Mesendoderm (in vitro differentiated cells): ENCODE measurements at regions not wholly inside any gene's neighbourhood (a gene's known extent, or its start where the extent isn't known, plus 50 kb on each side); places are given as distances from the start of the nearest gene placed in this dataset.

ENCODE experiments used
- DNase-seq: peaks from one replicate; pipeline ENCODE4 v3.0.0; 2013
- H2AK5ac ChIP-seq: 2 replicates; pipeline ENCODE4 v1.6.1; 2013; ENCODE audit warnings: low read length, inconsistent platforms
- H2BK120ac ChIP-seq: 2 replicates; pipeline ENCODE4 v1.6.1; 2013; ENCODE audit warnings: low read depth, mild to moderate bottlenecking, low read length, moderate library complexity, mixed read lengths
- H2BK15ac ChIP-seq: replicated peaks from 2 replicates; pipeline ENCODE4 v1.6.1; 2013; ENCODE audit warnings: low read depth, mild to moderate bottlenecking, moderate library complexity
- H2BK5ac ChIP-seq: 2 replicates; pipeline ENCODE4 v1.6.1; 2013; ENCODE audit warnings: low read length, inconsistent platforms
- H3K18ac ChIP-seq: 2 replicates; pipeline ENCODE4 v1.6.1; 2013; ENCODE audit warnings: mild to moderate bottlenecking, low read length, mixed read lengths
- H3K23ac ChIP-seq: one replicate; pipeline ENCODE4 v1.6.1; 2013; ENCODE audit warnings: low read length
- H3K27ac ChIP-seq: 2 replicates; pipeline ENCODE4 v1.5.1; 2013; ENCODE audit warnings: low read depth, mild to moderate bottlenecking, inconsistent platforms, low read length, moderate library complexity
- H3K27me3 ChIP-seq: 2 replicates; pipeline ENCODE4 v1.6.1; 2013; ENCODE audit warnings: low read length, control low read depth, mild to moderate bottlenecking, inconsistent platforms; ENCODE audit not compliant: insufficient read depth, poor library complexity
- H3K36me3 ChIP-seq: 2 replicates; pipeline ENCODE4 v1.6.1; 2013; ENCODE audit warnings: low read length, inconsistent platforms; ENCODE audit not compliant: control insufficient read depth, insufficient read depth
- H3K4ac ChIP-seq: one replicate; pipeline ENCODE4 v1.6.1; 2013; ENCODE audit warnings: low read depth, mild to moderate bottlenecking, low read length, moderate library complexity
- H3K4me1 ChIP-seq: 2 replicates; pipeline ENCODE4 v1.6.1; 2013; ENCODE audit warnings: low read depth, low read length, inconsistent platforms; ENCODE audit not compliant: control insufficient read depth
- H3K4me2 ChIP-seq: 2 replicates; pipeline ENCODE4 v1.6.1; 2013; ENCODE audit warnings: low read length
- H3K4me3 ChIP-seq: 2 replicates; pipeline ENCODE4 v1.5.1; 2013; ENCODE audit warnings: mild to moderate bottlenecking, low read length
- H3K56ac ChIP-seq: one replicate; pipeline ENCODE4 v1.6.1; 2013; ENCODE audit warnings: low read length
- H3K79me1 ChIP-seq: 2 replicates; pipeline ENCODE4 v1.6.1; 2013; ENCODE audit warnings: low read length, inconsistent platforms
- H3K79me2 ChIP-seq: 2 replicates; pipeline ENCODE4 v1.6.1; 2013; ENCODE audit warnings: mild to moderate bottlenecking, low read length; ENCODE audit not compliant: control insufficient read depth, insufficient read depth
- H3K9ac ChIP-seq: 2 replicates; pipeline ENCODE4 v1.6.1; 2013; ENCODE audit warnings: low read length, inconsistent platforms
- H4K5ac ChIP-seq: one replicate; pipeline ENCODE4 v1.6.1; 2013; ENCODE audit warnings: low read length
- H4K8ac ChIP-seq: one replicate; pipeline ENCODE4 v1.6.1; 2013; ENCODE audit warnings: low read depth, mild to moderate bottlenecking, control low read depth, low read length, moderate library complexity
- WGBS: extraction: QIAGEN DNeasy Blood & Tissue Kit; methylation state at CpG from one replicate; pipeline ENCODE4 v1.1.7; 2013; ENCODE audit warnings: low lambda C conversion rate, missing lambda C conversion rate; ENCODE audit not compliant: insufficient coverage; ENCODE audit errors: extremely low coverage; 5-methylcytosine and 5-hydroxymethylcytosine counted together

GRCh38 chr7:38057829-38058228 is 120.2 kb upstream of the STARD3NL start:
- Histone ChIP-seq H3K4me3 (no peak overlapping the region), H3K4me2 (no peak overlapping the region), H2BK120ac (no peak overlapping the region), H3K27me3 (no peaks in the 10 kb centered on the region), H3K9ac (no peak overlapping the region), H2BK5ac (no peak overlapping the region), H3K79me2 (no peaks in the 10 kb centered on the region), H3K27ac (no peak overlapping the region), H4K8ac (no peak overlapping the region), H3K18ac (no peak overlapping the region), H3K79me1 (no peaks in the 10 kb centered on the region), H3K4ac (no peak overlapping the region), H2BK15ac (no peak overlapping the region), H3K23ac (no peak overlapping the region), H2AK5ac (no peak overlapping the region), H4K5ac (no peak overlapping the region), H3K56ac (no peak overlapping the region), H3K36me3 (no peaks in the 10 kb centered on the region), H3K4me1 (no peaks in the 10 kb centered on the region)
- WGBS, result no CpG with 5 or more reads among the region's 4 CpGs
- no peak for DNase-seq

GRCh38 chr7:38060116-38060515 is 117.9 kb upstream of the STARD3NL start:
- WGBS, result no CpG with 5 or more reads among the region's 4 CpGs
- H3K36me3 ChIP-seq, result no peaks in the 10 kb centered on the region

DNA sequence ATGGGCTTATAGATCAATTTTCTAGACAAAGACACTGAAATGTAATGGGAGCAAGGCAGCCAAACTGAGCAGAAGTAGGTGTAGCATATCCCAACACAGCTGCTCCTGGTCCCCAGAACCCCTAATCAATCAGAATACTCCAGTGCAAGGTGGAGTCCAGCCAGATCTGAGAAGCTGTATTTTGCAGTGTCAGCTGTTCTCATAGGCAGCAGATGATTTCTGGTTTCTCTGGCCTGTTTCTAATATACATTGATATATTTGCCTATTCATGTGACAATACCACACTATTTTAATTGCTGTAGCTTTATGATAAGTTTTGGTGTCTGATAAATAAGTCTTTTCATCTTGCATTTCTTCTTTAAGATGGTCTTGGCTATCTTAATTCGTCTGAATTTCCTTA is 117.4 kb upstream of the STARD3NL start:
- Histone ChIP-seq H3K27me3 (no peaks in the 10 kb centered on the region), H3K79me2 (no peaks in the 10 kb centered on the region), H3K27ac (no peak overlapping the region), H3K4me3 (no peak overlapping the region), H3K4me1 (no peaks in the 10 kb centered on the region), H3K56ac (no peak overlapping the region), H4K5ac (no peak overlapping the region), H3K23ac (no peak overlapping the region), H3K36me3 (no peaks in the 10 kb centered on the region), H2AK5ac (no peak overlapping the region), H2BK15ac (no peak overlapping the region), H3K4me2 (no peak overlapping the region), H3K9ac (no peak overlapping the region), H2BK120ac (no peak overlapping the region), H3K79me1 (no peaks in the 10 kb centered on the region), H2BK5ac (no peak overlapping the region), H3K4ac (no peak overlapping the region), H4K8ac (no peak overlapping the region), H3K18ac (no peak overlapping the region)
- DNase-seq, result no peak
- no CpG with 5 or more reads among the region's 1 CpG for WGBS

More at GRCh38 chr7:38060116-38060515, 117.9 kb upstream of the STARD3NL start:
- Histone ChIP-seq H2AK5ac (no peak overlapping the region), H2BK120ac (no peak overlapping the region), H3K4ac (no peak overlapping the region), H3K18ac (no peak overlapping the region), H4K5ac (no peak overlapping the region), H3K79me1 (no peaks in the 10 kb centered on the region), H2BK5ac (no peak overlapping the region), H4K8ac (no peak overlapping the region), H3K79me2 (no peaks in the 10 kb centered on the region), H3K9ac (no peak overlapping the region), H3K4me2 (no peak overlapping the region), H3K56ac (no peak overlapping the region), H3K4me3 (no peak overlapping the region), H2BK15ac (no peak overlapping the region), H3K4me1 (no peaks in the 10 kb centered on the region), H3K27me3 (no peaks in the 10 kb centered on the region), H3K27ac (no peak overlapping the region), H3K23ac (no peak overlapping the region)
- DNase-seq, result no peak

DNA sequence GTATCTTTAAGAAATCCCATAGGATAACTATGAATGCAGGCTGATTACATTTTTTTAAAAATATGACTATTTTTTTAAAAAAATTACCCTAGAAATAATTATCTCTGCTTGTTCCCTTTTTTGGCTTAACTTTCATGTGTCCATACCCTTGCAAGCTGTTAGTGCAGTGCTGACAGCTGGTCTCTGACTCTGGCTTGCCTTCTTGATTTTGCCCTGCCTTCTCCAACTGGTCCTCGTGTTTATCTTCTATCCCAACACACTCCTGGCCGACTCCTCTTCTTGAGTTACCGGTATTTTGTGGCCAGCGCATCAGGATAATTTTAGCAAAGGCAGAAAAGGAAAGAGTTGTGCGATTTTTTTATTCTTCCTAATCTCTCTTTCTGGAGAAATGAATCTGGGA is 111.7 kb upstream of the STARD3NL start:
- WGBS, result no CpG with 5 or more reads among the region's 5 CpGs
- Histone ChIP-seq H3K56ac (no peak overlapping the region), H3K4me2 (no peak overlapping the region), H3K18ac (no peak overlapping the region), H4K8ac (no peak overlapping the region), H2BK5ac (no peak overlapping the region), H3K27ac (no peak overlapping the region), H3K36me3 (no peaks in the 10 kb centered on the region), H4K5ac (no peak overlapping the region), H3K79me1 (no peaks in the 10 kb centered on the region), H3K27me3 (no peaks in the 10 kb centered on the region), H3K79me2 (no peaks in the 10 kb centered on the region), H2BK15ac (no peak overlapping the region), H3K4me1 (no peaks in the 10 kb centered on the region), H2BK120ac (no peak overlapping the region), H3K23ac (no peak overlapping the region), H3K4ac (no peak overlapping the region), H3K4me3 (no peak overlapping the region), H2AK5ac (no peak overlapping the region), H3K9ac (no peak overlapping the region)
- no peak for DNase-seq

- H3K9ac ChIP-seq, result no peak overlapping the region
- no CpG with 5 or more reads among the region's 2 CpGs for WGBS
- H3K4me3 ChIP-seq, result no peak overlapping the region
- no peak overlapping the region for H4K5ac ChIP-seq
- H3K4me2 ChIP-seq, result no peak overlapping the region
- no peak for DNase-seq
- H3K27ac ChIP-seq, result no peak overlapping the region
- no peak overlapping the region for H2AK5ac ChIP-seq
- H3K18ac ChIP-seq, result no peak overlapping the region
- H3K36me3 ChIP-seq, result no peaks in the 10 kb centered on the region
- H2BK120ac ChIP-seq, result no peak overlapping the region
- no peaks in the 10 kb centered on the region for H3K79me1 ChIP-seq
- no peak overlapping the region for H4K8ac ChIP-seq
- no peak overlapping the region for H3K4ac ChIP-seq
- H3K4me1 ChIP-seq, result no peaks in the 10 kb centered on the region
- H3K56ac ChIP-seq, result no peak overlapping the region
- no peaks in the 10 kb centered on the region for H3K79me2 ChIP-seq
- no peak overlapping the region for H2BK5ac ChIP-seq
- H3K23ac ChIP-seq, result no peak overlapping the region
- H2BK15ac ChIP-seq, result no peak overlapping the region
- no peaks in the 10 kb centered on the region for H3K27me3 ChIP-seq
Measured at GRCh38 chr7:38068461-38068860, 109.6 kb upstream of the STARD3NL start.

GRCh38 chr7:38069052-38069451 is 109.0 kb upstream of the STARD3NL start:
- no CpG with 5 or more reads among the region's 6 CpGs for WGBS
- H3K79me1 ChIP-seq, result no peaks in the 10 kb centered on the region

More at GRCh38 chr7:38069052-38069451, 109.0 kb upstream of the STARD3NL start:
- H3K4ac ChIP-seq, result no peak overlapping the region
- H4K5ac ChIP-seq, result no peak overlapping the region
- H3K4me1 ChIP-seq, result no peaks in the 10 kb centered on the region
- no peak for DNase-seq
- H3K4me2 ChIP-seq, result no peak overlapping the region
- H3K27me3 ChIP-seq, result no peaks in the 10 kb centered on the region
- no peak overlapping the region for H3K4me3 ChIP-seq
- H3K23ac ChIP-seq, result no peak overlapping the region
- H2BK15ac ChIP-seq, result no peak overlapping the region
- H2AK5ac ChIP-seq, result no peak overlapping the region
- H3K56ac ChIP-seq, result no peak overlapping the region
- no peaks in the 10 kb centered on the region for H3K79me2 ChIP-seq
- no peak overlapping the region for H3K27ac ChIP-seq
- H3K9ac ChIP-seq, result no peak overlapping the region
- H2BK120ac ChIP-seq, result no peak overlapping the region
- H3K36me3 ChIP-seq, result no peaks in the 10 kb centered on the region
- H3K18ac ChIP-seq, result no peak overlapping the region
- no peak overlapping the region for H4K8ac ChIP-seq
- H2BK5ac ChIP-seq, result no peak overlapping the region
